ENCODE measurements at regions not wholly inside any gene's neighbourhood (a gene's known extent, or its start where the extent isn't known, plus 50 kb on each side); places are given as distances from the start of the nearest gene placed in this dataset.

- TF ChIP-seq CTCF (IDR thresholded peaks at IDR 0.05) (no peak), POLR2AphosphoS5 (IDR thresholded peaks at IDR 0.05; ENCODE audit: low read depth, low read length) (no peak)
These were observed 417.0 kb downstream of the HTR7 start for GRCh38 chr10:90440870-90441269.

All from Panc1 (cell line).